IPS-15b (cell line): ENCODE measurements at regions not wholly inside any gene's neighbourhood (a gene's known extent, or its start where the extent isn't known, plus 50 kb on each side); places are given as distances from the start of the nearest gene placed in this dataset.

Experiments
- H3K27me3 ChIP-seq: one replicate; pipeline ENCODE4 v1.6.1; 2013; ENCODE audit warnings: low read length; ENCODE audit not compliant: control insufficient read depth, insufficient read depth
- H3K36me3 ChIP-seq: one replicate; pipeline ENCODE4 v1.6.1; 2013; ENCODE audit warnings: low read length; ENCODE audit not compliant: control insufficient read depth, insufficient read depth
- H3K4me1 ChIP-seq: one replicate; pipeline ENCODE4 v1.6.1; 2013; ENCODE audit warnings: mild to moderate bottlenecking, low read length; ENCODE audit not compliant: control insufficient read depth, insufficient read depth
- H3K4me3 ChIP-seq: one replicate; pipeline ENCODE4 v1.5.1; 2013; ENCODE audit warnings: low read depth, low read length
- H3K9ac ChIP-seq: one replicate; pipeline ENCODE4 v1.6.1; 2013; ENCODE audit warnings: low read depth, mild to moderate bottlenecking, low read length
- H3K9me3 ChIP-seq: one replicate; pipeline ENCODE4 v1.6.1; 2013; ENCODE audit warnings: mild to moderate bottlenecking, low read length; ENCODE audit not compliant: control insufficient read depth, insufficient read depth

- Histone ChIP-seq H3K36me3 (no peaks in the 10 kb centered on the region), H3K27me3 (no peaks in the 10 kb centered on the region), H3K4me3 (no peak overlapping the region), H3K4me1 (no peaks in the 10 kb centered on the region), H3K9me3 (no peaks in the 10 kb centered on the region), H3K9ac (no peak overlapping the region)
Measured at GRCh38 chr11:32023370-32024305, 67.2 kb upstream of the RCN1 start.

GRCh38 chr11:32018672-32019071 is 72.2 kb upstream of the RCN1 start:
- no peak overlapping the region for H3K4me3 ChIP-seq
- H3K9ac ChIP-seq: no peak overlapping the region
- no peaks in the 10 kb centered on the region for H3K36me3 ChIP-seq
- no peaks in the 10 kb centered on the region for H3K4me1 ChIP-seq
- no peaks in the 10 kb centered on the region for H3K9me3 ChIP-seq
- H3K27me3 ChIP-seq: no peaks in the 10 kb centered on the region

GRCh38 chr11:32016111-32016510 is 74.8 kb upstream of the RCN1 start:
- Histone ChIP-seq H3K9me3 (no peaks in the 10 kb centered on the region), H3K9ac (no peak overlapping the region), H3K27me3 (no peaks in the 10 kb centered on the region), H3K36me3 (no peaks in the 10 kb centered on the region), H3K4me1 (no peaks in the 10 kb centered on the region), H3K4me3 (no peak overlapping the region)

- H3K36me3 ChIP-seq: no peaks in the 10 kb centered on the region
- H3K9ac ChIP-seq: no peak overlapping the region
- no peaks in the 10 kb centered on the region for H3K9me3 ChIP-seq
- no peaks in the 10 kb centered on the region for H3K4me1 ChIP-seq
- no peaks in the 10 kb centered on the region for H3K27me3 ChIP-seq
- no peak overlapping the region for H3K4me3 ChIP-seq
Measured at GRCh38 chr11:32015427-32015826, 75.4 kb upstream of the RCN1 start.

- H3K4me3 ChIP-seq: no peak overlapping the region
- H3K36me3 ChIP-seq: no peaks in the 10 kb centered on the region
- H3K9me3 ChIP-seq: no peaks in the 10 kb centered on the region
- H3K9ac ChIP-seq: no peak overlapping the region
- H3K27me3 ChIP-seq: no peaks in the 10 kb centered on the region
- no peaks in the 10 kb centered on the region for H3K4me1 ChIP-seq
Measured at GRCh38 chr11:32013603-32014002, 77.3 kb upstream of the RCN1 start.

GRCh38 chr11:32012049-32012448 is 78.8 kb upstream of the RCN1 start:
- H3K36me3 ChIP-seq: no peaks in the 10 kb centered on the region
- no peak overlapping the region for H3K4me3 ChIP-seq
- no peaks in the 10 kb centered on the region for H3K4me1 ChIP-seq
- no peak overlapping the region for H3K9ac ChIP-seq
- H3K9me3 ChIP-seq: no peaks in the 10 kb centered on the region
- no peaks in the 10 kb centered on the region for H3K27me3 ChIP-seq

GRCh38 chr11:32008880-32009551 is 81.9 kb upstream of the RCN1 start:
- no peaks in the 10 kb centered on the region for H3K36me3 ChIP-seq
- no peaks in the 10 kb centered on the region for H3K4me1 ChIP-seq
- no peak overlapping the region for H3K9ac ChIP-seq
- H3K4me3 ChIP-seq: no peak overlapping the region
- H3K27me3 ChIP-seq: no peaks in the 10 kb centered on the region
- no peaks in the 10 kb centered on the region for H3K9me3 ChIP-seq

GRCh38 chr11:32006799-32007388 is 84.0 kb upstream of the RCN1 start:
- Histone ChIP-seq H3K36me3 (no peaks in the 10 kb centered on the region), H3K9ac (no peak overlapping the region), H3K4me3 (no peak overlapping the region), H3K9me3 (no peaks in the 10 kb centered on the region), H3K27me3 (no peaks in the 10 kb centered on the region), H3K4me1 (no peaks in the 10 kb centered on the region)

- H3K9ac ChIP-seq: no peak overlapping the region
- no peaks in the 10 kb centered on the region for H3K9me3 ChIP-seq
- no peaks in the 10 kb centered on the region for H3K4me1 ChIP-seq
- no peak overlapping the region for H3K4me3 ChIP-seq
- no peaks in the 10 kb centered on the region for H3K27me3 ChIP-seq
- no peaks in the 10 kb centered on the region for H3K36me3 ChIP-seq
Measured at GRCh38 chr11:32005786-32006416, 85.0 kb upstream of the RCN1 start.

- Histone ChIP-seq H3K36me3 (no peaks in the 10 kb centered on the region), H3K4me3 (no peak overlapping the region), H3K9ac (no peak overlapping the region), H3K4me1 (no peaks in the 10 kb centered on the region), H3K9me3 (no peaks in the 10 kb centered on the region), H3K27me3 (no peaks in the 10 kb centered on the region)
Measured at GRCh38 chr11:32003335-32003734, 87.5 kb upstream of the RCN1 start.

GRCh38 chr11:32002311-32002710 is 88.6 kb upstream of the RCN1 start:
- Histone ChIP-seq H3K9ac (no peak overlapping the region), H3K9me3 (no peaks in the 10 kb centered on the region), H3K36me3 (no peaks in the 10 kb centered on the region), H3K4me3 (no peak overlapping the region), H3K27me3 (no peaks in the 10 kb centered on the region), H3K4me1 (no peaks in the 10 kb centered on the region)
